MCF 10A (cell line): ENCODE measurements at regions not wholly inside any gene's neighbourhood (a gene's known extent, or its start where the extent isn't known, plus 50 kb on each side); places are given as distances from the start of the nearest gene placed in this dataset.

Experiments
- BruUV-seq: library from RNA; stranded (reverse); fragments of 400-500 nt; replicated peaks from 2 replicates; lab custom pipeline; 2021; lab: Mats Ljungman, UMichigan
- CTCF ChIA-PET: fragments of 300-600 bp; sonication (Branson Sonifier 250); formaldehyde crosslinking; extraction: SDS; loops from one replicate; lab custom pipeline; 2021; ENCODE audit warnings: antibody characterized with exemption, inconsistent platforms; lab: Yijun Ruan, JAX
- POLR2A ChIA-PET: fragments of 300-600, 350-650 bp; sonication (Branson Sonifier 250); formaldehyde crosslinking; extraction: SDS; loops from one replicate; lab custom pipeline; 2020; ENCODE audit warnings: antibody characterized with exemption, inconsistent platforms; lab: Yijun Ruan, JAX
- DNase-seq: peaks from one replicate; pipeline ENCODE4 v3.0.0-alpha.2; 2018; ENCODE audit not compliant: unreplicated experiment
- H3K27ac Mint-ChIP-seq: one replicate; pipeline ENCODE4 v1.8.0; 2022; ENCODE audit warnings: mild to moderate bottlenecking, low read depth, mixed read lengths; ENCODE audit not compliant: unreplicated experiment
- H3K27me3 Mint-ChIP-seq: one replicate; pipeline ENCODE4 v1.8.0; 2022; ENCODE audit warnings: mixed read lengths; ENCODE audit not compliant: insufficient read depth, unreplicated experiment
- H3K36me3 Mint-ChIP-seq: one replicate; pipeline ENCODE4 v1.8.0; 2022; ENCODE audit warnings: mild to moderate bottlenecking, moderate library complexity, mixed read lengths; ENCODE audit not compliant: insufficient read depth, unreplicated experiment
- H3K4me1 Mint-ChIP-seq: one replicate; pipeline ENCODE4 v1.8.0; 2022; ENCODE audit warnings: mixed read lengths; ENCODE audit not compliant: insufficient read depth, unreplicated experiment
- H3K4me3 Mint-ChIP-seq: one replicate; pipeline ENCODE4 v1.8.0; 2022; ENCODE audit warnings: mild to moderate bottlenecking, moderate library complexity, mixed read lengths; ENCODE audit not compliant: unreplicated experiment
- H3K9me3 Mint-ChIP-seq: one replicate; pipeline ENCODE4 v1.8.0; 2022; ENCODE audit warnings: mixed read lengths; ENCODE audit not compliant: unreplicated experiment
- intact Hi-C: fragments of 100-400 bp; cut with micrococcal nuclease; formaldehyde crosslinking; loops from 2 replicates; pipeline ENCODE4 v1.14.1; 2022
- TF ChIP-seq, protein P1 (sequence below): fragments of 200-600 bp; IDR thresholded peaks from one replicate; pipeline ENCODE4 v1.8.0; 2022; ENCODE audit warnings: antibody characterized with exemption, mild to moderate bottlenecking; ENCODE audit not compliant: unreplicated experiment

- H3K36me3 Mint-ChIP-seq = no peaks in the 10 kb centered on the region
- intact Hi-C loops = no loop called here
- no TSS peak for BruUV-seq
- ChIA-PET POLR2A (no interaction called here), CTCF (interaction anchor here (0.7 kb wide), 1 partner anchor 36 kb away, joined by 3 read pairs; no protein-coding TSS in a partner anchor)
- no peak overlapping the region for H3K27ac Mint-ChIP-seq
- H3K27me3 Mint-ChIP-seq = no peaks in the 10 kb centered on the region
- TF ChIP-seq, protein P1, sequence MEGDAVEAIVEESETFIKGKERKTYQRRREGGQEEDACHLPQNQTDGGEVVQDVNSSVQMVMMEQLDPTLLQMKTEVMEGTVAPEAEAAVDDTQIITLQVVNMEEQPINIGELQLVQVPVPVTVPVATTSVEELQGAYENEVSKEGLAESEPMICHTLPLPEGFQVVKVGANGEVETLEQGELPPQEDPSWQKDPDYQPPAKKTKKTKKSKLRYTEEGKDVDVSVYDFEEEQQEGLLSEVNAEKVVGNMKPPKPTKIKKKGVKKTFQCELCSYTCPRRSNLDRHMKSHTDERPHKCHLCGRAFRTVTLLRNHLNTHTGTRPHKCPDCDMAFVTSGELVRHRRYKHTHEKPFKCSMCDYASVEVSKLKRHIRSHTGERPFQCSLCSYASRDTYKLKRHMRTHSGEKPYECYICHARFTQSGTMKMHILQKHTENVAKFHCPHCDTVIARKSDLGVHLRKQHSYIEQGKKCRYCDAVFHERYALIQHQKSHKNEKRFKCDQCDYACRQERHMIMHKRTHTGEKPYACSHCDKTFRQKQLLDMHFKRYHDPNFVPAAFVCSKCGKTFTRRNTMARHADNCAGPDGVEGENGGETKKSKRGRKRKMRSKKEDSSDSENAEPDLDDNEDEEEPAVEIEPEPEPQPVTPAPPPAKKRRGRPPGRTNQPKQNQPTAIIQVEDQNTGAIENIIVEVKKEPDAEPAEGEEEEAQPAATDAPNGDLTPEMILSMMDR = no peak
- no peak for DNase-seq
- no peaks in the 10 kb centered on the region for H3K9me3 Mint-ChIP-seq
- no peak overlapping the region for H3K4me3 Mint-ChIP-seq
- H3K4me1 Mint-ChIP-seq = no peaks in the 10 kb centered on the region
Measured at GRCh38 chr3:137349557-137350348, 392.0 kb downstream of the IL20RB start.

DNA sequence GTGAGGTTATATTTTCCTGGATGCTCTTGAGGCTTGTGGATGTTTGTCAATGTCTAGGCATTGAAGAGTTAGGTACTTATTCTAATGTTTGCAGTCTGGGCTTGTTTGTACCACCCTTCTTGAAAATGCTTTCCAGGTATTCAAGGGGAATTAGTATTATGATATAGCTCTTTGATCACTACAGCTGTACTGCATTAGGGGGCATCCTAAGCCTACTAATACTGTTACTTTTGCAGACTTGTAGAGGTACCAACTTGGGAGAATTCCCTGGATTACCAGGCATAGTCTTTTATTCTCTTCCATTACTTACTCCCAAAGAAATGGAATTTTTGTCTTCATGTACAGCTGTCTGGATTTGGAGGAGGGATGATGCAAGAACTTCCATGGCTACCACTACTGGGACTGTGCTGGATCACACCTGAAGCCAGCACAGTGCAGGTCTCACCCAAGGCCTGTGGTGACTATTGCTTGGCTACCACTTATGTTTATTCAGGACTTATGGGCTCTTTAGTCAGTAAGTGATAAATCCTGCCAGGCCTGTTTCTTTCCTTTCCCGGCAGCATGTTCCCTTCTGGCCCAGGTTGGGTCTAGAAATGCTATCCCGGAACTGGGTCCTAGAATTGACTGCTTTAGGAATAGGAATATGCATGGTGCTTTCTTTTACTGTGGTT, 402.9 kb downstream of the IL20RB start:
- Mint-ChIP-seq H3K9me3 (peaks cover 20% of the 10 kb centered on the region), H3K4me3 (no peak overlapping the region), H3K27ac (no peak overlapping the region), H3K27me3 (peaks cover 8% of the 10 kb centered on the region), H3K36me3 (no peaks in the 10 kb centered on the region), H3K4me1 (no peaks in the 10 kb centered on the region)
- intact Hi-C loops = no loop called here
- DNase-seq = no peak
- TF ChIP-seq, protein P1 = no peak
- no TSS peak for BruUV-seq
- CTCF ChIA-PET = interaction anchor here (0.6 to 0.7 kb wide), 2 partner anchors 32 to 300 kb away, joined by 3 read pairs; no protein-coding TSS in a partner anchor
- POLR2A ChIA-PET = no interaction called here

DNA sequence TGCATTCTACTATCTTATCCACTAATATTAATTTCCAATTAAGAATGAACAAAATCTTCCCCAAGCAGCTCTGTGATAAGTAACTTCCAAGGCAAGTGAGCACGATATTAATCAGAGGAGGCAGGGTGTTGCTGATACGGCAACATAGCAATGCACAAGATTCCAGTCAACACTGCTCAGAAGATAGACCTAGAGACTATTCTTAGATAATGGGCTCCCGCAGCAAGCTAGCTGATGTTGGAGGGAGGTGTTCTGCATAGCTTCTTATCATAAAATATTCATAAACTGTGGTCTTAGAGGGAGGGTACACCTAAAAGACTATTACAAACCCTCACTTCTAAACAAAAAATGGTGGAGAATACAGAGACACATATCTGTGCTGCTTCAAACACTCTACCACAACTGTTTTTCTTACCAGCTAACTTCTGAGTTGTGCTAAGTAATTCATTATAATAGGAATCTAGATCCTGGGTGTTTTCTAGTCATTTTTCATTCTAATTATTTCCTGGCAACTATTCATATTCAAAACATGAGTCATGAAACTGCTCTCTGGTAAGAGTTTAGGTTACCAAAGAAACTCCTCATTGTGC, 382.0 kb upstream of the SOX14 start:
- H3K4me1 Mint-ChIP-seq = no peaks in the 10 kb centered on the region
- H3K27ac Mint-ChIP-seq = no peak overlapping the region
- intact Hi-C loops = no loop called here
- ChIA-PET POLR2A (interaction anchor here (1.0 kb wide), 1 partner anchor 221 kb away, joined by 3 read pairs; no protein-coding TSS in a partner anchor), CTCF (interaction anchor here (0.7 kb wide), 1 partner anchor 270 kb away, joined by 3 read pairs; no protein-coding TSS in a partner anchor)
- H3K9me3 Mint-ChIP-seq = no peaks in the 10 kb centered on the region
- H3K27me3 Mint-ChIP-seq = no peaks in the 10 kb centered on the region
- no TSS peak for BruUV-seq
- H3K36me3 Mint-ChIP-seq = no peaks in the 10 kb centered on the region
- no peak for DNase-seq
- TF ChIP-seq, protein P1 = no peak
- H3K4me3 Mint-ChIP-seq = no peak overlapping the region

DNA sequence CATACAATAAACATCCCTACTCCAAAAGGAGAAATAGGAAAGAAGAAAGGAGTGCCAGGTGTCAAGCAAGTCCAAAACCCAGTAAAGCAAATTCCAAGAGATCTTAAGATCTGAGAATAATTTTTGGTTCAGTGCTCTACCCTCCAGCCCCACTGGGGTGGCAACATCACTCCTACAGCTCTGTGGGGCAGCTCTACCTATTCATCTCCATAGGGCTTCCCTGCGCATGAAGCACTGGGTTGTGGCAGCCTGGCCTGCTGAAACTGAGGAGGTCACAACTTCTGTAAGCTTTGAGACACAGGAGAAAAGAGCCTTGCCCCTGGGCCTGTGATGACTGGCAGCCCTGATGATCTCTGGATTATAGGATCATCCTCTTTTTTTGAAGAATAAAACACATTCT, 378.2 kb upstream of the SOX14 start:
- POLR2A ChIA-PET = interaction anchor here (0.7 kb wide), 1 partner anchor 314 kb away, joined by 3 read pairs; no protein-coding TSS in a partner anchor
- DNase-seq = no peak
- TF ChIP-seq, protein P1 = no peak
- intact Hi-C loops = no loop called here
- no peaks in the 10 kb centered on the region for H3K27me3 Mint-ChIP-seq
- no peaks in the 10 kb centered on the region for H3K9me3 Mint-ChIP-seq
- H3K27ac Mint-ChIP-seq = no peak overlapping the region
- CTCF ChIA-PET = no interaction called here
- no peak overlapping the region for H3K4me3 Mint-ChIP-seq
- no peaks in the 10 kb centered on the region for H3K36me3 Mint-ChIP-seq
- no peaks in the 10 kb centered on the region for H3K4me1 Mint-ChIP-seq
- BruUV-seq = no TSS peak
